ENCODE measurements at regions not wholly inside any gene's neighbourhood (a gene's known extent, or its start where the extent isn't known, plus 50 kb on each side); places are given as distances from the start of the nearest gene placed in this dataset.
"Not testable (repeated sequence)": the region's sequence is repeated elsewhere in the genome, so short reads cannot be mapped to it uniquely, and the experiment has no call there.

- Histone ChIP-seq H3K4me3 (no peak overlapping the region), H3K36me3 (no peaks in the 10 kb centered on the region), H3K27me3 (replicated peaks) (0 out of 2 replicates have a peak, but pooled peaks cover 2% of the 10 kb centered on the region), H3K9me3 (replicated peaks) (no peaks in the 10 kb centered on the region), H3K4me1 (replicated peaks) (peaks cover 34% of the 10 kb centered on the region), H3K27ac (no peak overlapping the region)
- no peak for DNase-seq (ENCODE audit: low read depth in 1 of 2, low spot score in 2 of 2)
These were observed 221.9 kb upstream of the DUSP10 start for GRCh38 chr1:221963742-221964141.

- H3K36me3 ChIP-seq = no peaks in the 10 kb centered on the region
- H3K9me3 ChIP-seq (replicated peaks) = no peaks in the 10 kb centered on the region
- H3K4me1 ChIP-seq (replicated peaks) = peaks cover 40% of the 10 kb centered on the region
- H3K27me3 ChIP-seq (replicated peaks) = 0 out of 2 replicates have a peak, but pooled peaks cover 2% of the 10 kb centered on the region
- H3K4me3 ChIP-seq = no peak overlapping the region
- DNase-seq (ENCODE audit: low read depth in 1 of 2, low spot score in 2 of 2) = no peak
- H3K27ac ChIP-seq = peak overlapping the region; percentile 75; the same call in 1 of the 2 replicates
These were observed 220.5 kb upstream of the DUSP10 start for GRCh38 chr1:221962385-221962784.

- peak; percentile 73 to 85 for DNase-seq (ENCODE audit: low read depth in 1 of 2, low spot score in 2 of 2)
- Histone ChIP-seq H3K4me3 (no peak overlapping the region), H3K27ac (peak overlapping the region; percentile 75)
These were observed 219.8 kb upstream of the DUSP10 start for GRCh38 chr1:221961532-221962292.

GRCh38 chr1:221958161-221958562, 216.3 kb upstream of the DUSP10 start:
- not testable (repeated sequence) for H3K36me3 ChIP-seq; H3K27me3 ChIP-seq (replicated peaks); H3K4me3 ChIP-seq; H3K9me3 ChIP-seq (replicated peaks)
- Histone ChIP-seq H3K4me1 (replicated peaks) (peaks cover 40% of the 10 kb centered on the region), H3K27ac (peak overlapping the region; percentile 72)
- peak; percentile 77 to 84 for DNase-seq (ENCODE audit: low read depth in 1 of 2, low spot score in 2 of 2)

More at GRCh38 chr1:221961532-221962292, 219.8 kb upstream of the DUSP10 start:
- peaks cover 40% of the 10 kb centered on the region for H3K4me1 ChIP-seq (replicated peaks)
- 0 out of 2 replicates have a peak, but pooled peaks cover 2% of the 10 kb centered on the region for H3K27me3 ChIP-seq (replicated peaks)
- H3K9me3 ChIP-seq (replicated peaks) = no peaks in the 10 kb centered on the region
- no peaks in the 10 kb centered on the region for H3K36me3 ChIP-seq

GRCh38 chr1:221957350-221957749, 215.5 kb upstream of the DUSP10 start:
- Histone ChIP-seq H3K4me1 (replicated peaks) (peaks cover 36% of the 10 kb centered on the region), H3K27ac (peak overlapping the region; percentile 56; the same call in 1 of the 2 replicates)
- not testable (repeated sequence) for H3K27me3 ChIP-seq (replicated peaks); H3K36me3 ChIP-seq; H3K4me3 ChIP-seq; H3K9me3 ChIP-seq (replicated peaks); DNase-seq (ENCODE audit: low read depth in 1 of 2, low spot score in 2 of 2)

GRCh38 chr1:221949996-221950395, 208.1 kb upstream of the DUSP10 start:
- no peak overlapping the region for H3K27ac ChIP-seq
- DNase-seq (ENCODE audit: low read depth in 1 of 2, low spot score in 2 of 2) = no peak
- no peak overlapping the region for H3K4me3 ChIP-seq
- no peaks in the 10 kb centered on the region for H3K4me1 ChIP-seq (replicated peaks)
- H3K36me3 ChIP-seq = no peaks in the 10 kb centered on the region
- H3K9me3 ChIP-seq (replicated peaks) = 0 out of 2 replicates have a peak, but pooled peaks cover 2% of the 10 kb centered on the region
- no peaks in the 10 kb centered on the region for H3K27me3 ChIP-seq (replicated peaks)

GRCh38 chr1:221948459-221948858, 206.6 kb upstream of the DUSP10 start:
- no peaks in the 10 kb centered on the region for H3K27me3 ChIP-seq (replicated peaks)
- 0 out of 2 replicates have a peak, but pooled peaks cover 2% of the 10 kb centered on the region for H3K9me3 ChIP-seq (replicated peaks)
- no peaks in the 10 kb centered on the region for H3K36me3 ChIP-seq
- no peaks in the 10 kb centered on the region for H3K4me1 ChIP-seq (replicated peaks)
- H3K4me3 ChIP-seq = no peak overlapping the region
- H3K27ac ChIP-seq = no peak overlapping the region
- DNase-seq (ENCODE audit: low read depth in 1 of 2, low spot score in 2 of 2) = no peak

GRCh38 chr1:221947731-221948130, 205.8 kb upstream of the DUSP10 start:
- no peaks in the 10 kb centered on the region for H3K4me1 ChIP-seq (replicated peaks)
- no peak overlapping the region for H3K4me3 ChIP-seq
- H3K9me3 ChIP-seq (replicated peaks) = 0 out of 2 replicates have a peak, but pooled peaks cover 2% of the 10 kb centered on the region
- H3K27ac ChIP-seq = no peak overlapping the region
- no peak for DNase-seq (ENCODE audit: low read depth in 1 of 2, low spot score in 2 of 2)
- no peaks in the 10 kb centered on the region for H3K27me3 ChIP-seq (replicated peaks)
- H3K36me3 ChIP-seq = no peaks in the 10 kb centered on the region

GRCh38 chr1:221946768-221947167, 204.9 kb upstream of the DUSP10 start:
- no peak for DNase-seq (ENCODE audit: low read depth in 1 of 2, low spot score in 2 of 2)
- Histone ChIP-seq H3K27ac (no peak overlapping the region), H3K36me3 (no peaks in the 10 kb centered on the region), H3K4me3 (no peak overlapping the region), H3K27me3 (replicated peaks) (no peaks in the 10 kb centered on the region), H3K4me1 (replicated peaks) (no peaks in the 10 kb centered on the region), H3K9me3 (replicated peaks) (0 out of 2 replicates have a peak, but pooled peaks cover 2% of the 10 kb centered on the region)

GRCh38 chr1:221945669-221946068, 203.8 kb upstream of the DUSP10 start:
- H3K27ac ChIP-seq = no peak overlapping the region
- no peak overlapping the region for H3K4me3 ChIP-seq
- H3K36me3 ChIP-seq = no peaks in the 10 kb centered on the region
- H3K27me3 ChIP-seq (replicated peaks) = no peaks in the 10 kb centered on the region
- 0 out of 2 replicates have a peak, but pooled peaks cover 2% of the 10 kb centered on the region for H3K9me3 ChIP-seq (replicated peaks)
- DNase-seq (ENCODE audit: low read depth in 1 of 2, low spot score in 2 of 2) = no peak
- H3K4me1 ChIP-seq (replicated peaks) = no peaks in the 10 kb centered on the region

GRCh38 chr1:221944247-221944870, 202.5 kb upstream of the DUSP10 start:
- H3K27ac ChIP-seq = no peak overlapping the region
- H3K4me3 ChIP-seq = no peak overlapping the region
- no peaks in the 10 kb centered on the region for H3K36me3 ChIP-seq
- H3K4me1 ChIP-seq (replicated peaks) = no peaks in the 10 kb centered on the region
- no peak for DNase-seq (ENCODE audit: low read depth in 1 of 2, low spot score in 2 of 2)
- no peaks in the 10 kb centered on the region for H3K27me3 ChIP-seq (replicated peaks)
- 0 out of 2 replicates have a peak, but pooled peaks cover 2% of the 10 kb centered on the region for H3K9me3 ChIP-seq (replicated peaks)

- no peaks in the 10 kb centered on the region for H3K9me3 ChIP-seq (replicated peaks)
- H3K27ac ChIP-seq = no peak overlapping the region
- H3K27me3 ChIP-seq (replicated peaks) = no peaks in the 10 kb centered on the region
- H3K36me3 ChIP-seq = no peaks in the 10 kb centered on the region
- DNase-seq (ENCODE audit: low read depth in 1 of 2, low spot score in 2 of 2) = no peak
- no peak overlapping the region for H3K4me3 ChIP-seq
- H3K4me1 ChIP-seq (replicated peaks) = no peaks in the 10 kb centered on the region
These were observed 198.7 kb upstream of the DUSP10 start for GRCh38 chr1:221940631-221941030.

GRCh38 chr1:221939607-221940006, 197.7 kb upstream of the DUSP10 start:
- no peak for DNase-seq (ENCODE audit: low read depth in 1 of 2, low spot score in 2 of 2)
- no peaks in the 10 kb centered on the region for H3K4me1 ChIP-seq (replicated peaks)
- no peaks in the 10 kb centered on the region for H3K9me3 ChIP-seq (replicated peaks)
- no peak overlapping the region for H3K27ac ChIP-seq
- H3K27me3 ChIP-seq (replicated peaks) = no peaks in the 10 kb centered on the region
- H3K36me3 ChIP-seq = no peaks in the 10 kb centered on the region
- no peak overlapping the region for H3K4me3 ChIP-seq
